NCI-H2107 treated with DMSO at 0.1 percent for 48 hours (cell line): ENCODE measurements at regions not wholly inside any gene's neighbourhood (a gene's known extent, or its start where the extent isn't known, plus 50 kb on each side); places are given as distances from the start of the nearest gene placed in this dataset.

ENCODE experiments used
- DNase-seq: peaks from one replicate; lab custom pipeline; 2025; ENCODE audit not compliant: unreplicated experiment; lab: John Stamatoyannopoulos, UW

GRCh38 chr5:32984851-32985610, 273.9 kb downstream of the NPR3 start:
- DNase-seq, result no peak

GRCh38 chr5:32989815-32990214, 278.7 kb downstream of the NPR3 start:
- no peak for DNase-seq

- no peak for DNase-seq
Measured at GRCh38 chr5:32990593-32991420, 279.7 kb downstream of the NPR3 start.

- no peak for DNase-seq
Measured at GRCh38 chr5:32991421-32991815, 280.3 kb downstream of the NPR3 start.

- DNase-seq, result no peak
Measured at GRCh38 chr5:32996336-32996735, 285.2 kb downstream of the NPR3 start.

GRCh38 chr5:33008751-33009418, 297.8 kb downstream of the NPR3 start:
- no peak for DNase-seq

GRCh38 chr5:33010846-33011245, 299.7 kb downstream of the NPR3 start:
- no peak for DNase-seq

- no peak for DNase-seq
Measured at GRCh38 chr5:33011801-33012200, 300.7 kb downstream of the NPR3 start.

- no peak for DNase-seq
Measured at GRCh38 chr5:33023649-33024048, 312.5 kb downstream of the NPR3 start.

GRCh38 chr5:33032271-33033070, 321.4 kb downstream of the NPR3 start:
- no peak for DNase-seq

- no peak for DNase-seq
Measured at GRCh38 chr5:33033516-33033915, 322.4 kb downstream of the NPR3 start.

- DNase-seq, result no peak
Measured at GRCh38 chr5:33034777-33035176, 323.7 kb downstream of the NPR3 start.

- DNase-seq, result no peak
Measured at GRCh38 chr5:33035851-33036527, 324.9 kb downstream of the NPR3 start.

- no peak for DNase-seq
Measured at GRCh38 chr5:33037076-33037475, 326.0 kb downstream of the NPR3 start.

- DNase-seq, result no peak
Measured at GRCh38 chr5:33041586-33041985, 330.5 kb downstream of the NPR3 start.

- no peak for DNase-seq
Measured at GRCh38 chr5:33043343-33043997, 332.3 kb downstream of the NPR3 start.

GRCh38 chr5:33046091-33046490, 335.0 kb downstream of the NPR3 start:
- DNase-seq, result no peak

GRCh38 chr5:33048315-33048714, 337.2 kb downstream of the NPR3 start:
- no peak for DNase-seq

GRCh38 chr5:33049298-33049697, 338.2 kb downstream of the NPR3 start:
- no peak for DNase-seq

- no peak for DNase-seq
Measured at GRCh38 chr5:33049842-33050241, 338.7 kb downstream of the NPR3 start.
